ENCODE measurements at regions not wholly inside any gene's neighbourhood (a gene's known extent, or its start where the extent isn't known, plus 50 kb on each side); places are given as distances from the start of the nearest gene placed in this dataset.

GRCh38 chr13:50352720-50353480, 337.7 kb downstream of the KCNRG start:
- DNase-seq: no peak
- ATAC-seq (ENCODE audit: poor library complexity): no peak
- intact Hi-C loops (cut with DNase I): no loop called here

GRCh38 chr13:50353651-50354415, 338.6 kb downstream of the KCNRG start:
- no peak for ATAC-seq (ENCODE audit: poor library complexity)
- intact Hi-C loops (cut with DNase I): no loop called here

GRCh38 chr13:50355797-50356196, 340.6 kb downstream of the KCNRG start:
- no peak for ATAC-seq (ENCODE audit: poor library complexity)
- intact Hi-C loops (cut with DNase I): no loop called here

More at GRCh38 chr13:50353651-50354415, 338.6 kb downstream of the KCNRG start:
- DNase-seq: no peak

GRCh38 chr13:50357136-50357535, 341.9 kb downstream of the KCNRG start:
- no peak for DNase-seq
- peak; percentile 7 for ATAC-seq (ENCODE audit: poor library complexity)
- intact Hi-C loops (cut with DNase I): no loop called here

More at GRCh38 chr13:50355797-50356196, 340.6 kb downstream of the KCNRG start:
- DNase-seq: no peak

GRCh38 chr13:50357586-50358118, 342.4 kb downstream of the KCNRG start:
- DNase-seq (no peak), ATAC-seq (ENCODE audit: poor library complexity) (peak; percentile 77)
- intact Hi-C loops (cut with DNase I): no loop called here

GRCh38 chr13:50358231-50359040, 343.2 kb downstream of the KCNRG start:
- intact Hi-C loops (cut with DNase I): no loop called here
- ATAC-seq (ENCODE audit: poor library complexity): peak; percentile 59
- DNase-seq: no peak

- no peak for DNase-seq
- no peak for ATAC-seq (ENCODE audit: poor library complexity)
- intact Hi-C loops (cut with DNase I): no loop called here
Observed at GRCh38 chr13:50359041-50359367, 343.8 kb downstream of the KCNRG start.

GRCh38 chr13:50359779-50360178, 344.5 kb downstream of the KCNRG start:
- intact Hi-C loops (cut with DNase I): no loop called here
- DNase-seq (no peak), ATAC-seq (ENCODE audit: poor library complexity) (no peak)

GRCh38 chr13:50360637-50361036, 345.4 kb downstream of the KCNRG start:
- ATAC-seq (ENCODE audit: poor library complexity) (no peak), DNase-seq (no peak)
- intact Hi-C loops (cut with DNase I): no loop called here

- DNase-seq (no peak), ATAC-seq (ENCODE audit: poor library complexity) (no peak)
- intact Hi-C loops (cut with DNase I): no loop called here
Observed at GRCh38 chr13:50361282-50361681, 346.0 kb downstream of the KCNRG start.

- intact Hi-C loops (cut with DNase I): no loop called here
- no peak for ATAC-seq (ENCODE audit: poor library complexity)
- no peak for DNase-seq
Observed at GRCh38 chr13:50365408-50366391, 350.5 kb downstream of the KCNRG start.

- DNase-seq: no peak
- intact Hi-C loops (cut with DNase I): no loop called here
- ATAC-seq (ENCODE audit: poor library complexity): no peak
Observed at GRCh38 chr13:50366488-50367174, 351.4 kb downstream of the KCNRG start.

- peak; percentile 20 for ATAC-seq (ENCODE audit: poor library complexity)
- no peak for DNase-seq
- intact Hi-C loops (cut with DNase I): loop anchor here (10.0 kb wide), 1 partner anchor 435 kb away; no protein-coding TSS in a partner anchor
Observed at GRCh38 chr13:50369646-50370045, 354.4 kb downstream of the KCNRG start.

GRCh38 chr13:50370303-50370950, 355.2 kb downstream of the KCNRG start:
- DNase-seq: no peak
- intact Hi-C loops (cut with DNase I): loop anchor here (10.0 kb wide), 1 partner anchor 434 kb away; no protein-coding TSS in a partner anchor
- no peak for ATAC-seq (ENCODE audit: poor library complexity)

GRCh38 chr13:50374517-50374916, 359.3 kb downstream of the KCNRG start:
- intact Hi-C loops (cut with DNase I): loop anchor here (10.0 kb wide), 1 partner anchor 430 kb away; no protein-coding TSS in a partner anchor
- no peak for ATAC-seq (ENCODE audit: poor library complexity)
- DNase-seq: no peak

GRCh38 chr13:50375792-50376191, 360.5 kb downstream of the KCNRG start:
- ATAC-seq (ENCODE audit: poor library complexity) (no peak), DNase-seq (no peak)
- intact Hi-C loops (cut with DNase I): loop anchor here (10.0 kb wide), 1 partner anchor 429 kb away; no protein-coding TSS in a partner anchor
